ENCODE measurements at regions not wholly inside any gene's neighbourhood (a gene's known extent, or its start where the extent isn't known, plus 50 kb on each side); places are given as distances from the start of the nearest gene placed in this dataset.
"Not testable (repeated sequence)": the region's sequence is repeated elsewhere in the genome, so short reads cannot be mapped to it uniquely, and the experiment has no call there.

DNA sequence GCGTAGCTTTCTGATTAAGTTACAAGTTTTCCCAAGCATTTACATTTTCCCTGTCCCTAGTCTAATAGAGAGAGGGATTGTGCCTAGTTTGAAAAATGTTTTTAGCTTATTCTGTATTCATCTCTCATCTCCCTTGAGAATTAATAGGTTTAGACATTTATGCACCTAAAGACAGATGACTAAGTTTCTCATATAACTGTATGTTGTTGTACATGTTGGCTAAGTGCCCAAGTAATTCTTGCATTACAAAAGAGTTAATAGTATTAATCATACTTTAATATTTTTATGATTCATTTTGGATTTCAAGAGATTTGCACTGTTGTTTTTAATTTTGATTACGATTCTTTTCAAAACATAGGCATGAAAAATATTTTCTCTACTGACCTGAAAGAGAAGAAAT, 109.0 kb upstream of the TBL1XR1 start:
- DNase-seq = no peak

DNA sequence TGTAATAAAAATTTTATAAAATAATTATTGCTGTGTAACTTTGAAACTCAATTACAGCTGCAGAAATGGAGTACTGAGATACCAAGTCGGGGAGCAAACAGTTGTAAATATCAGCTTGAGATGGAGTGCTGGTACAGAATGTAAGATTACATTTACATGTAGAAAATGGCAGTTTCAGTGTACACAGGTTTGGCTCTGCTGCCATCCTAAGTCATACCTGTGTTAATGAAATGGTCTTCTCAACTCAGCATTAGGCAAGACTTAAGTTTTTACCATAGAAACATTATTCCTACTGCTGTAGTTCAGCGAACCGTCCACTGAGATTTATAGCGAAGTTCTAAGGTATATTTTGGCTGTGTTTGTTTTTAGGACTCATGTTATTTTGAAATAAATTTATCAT, 110.1 kb upstream of the TBL1XR1 start:
- no peak for DNase-seq

DNA sequence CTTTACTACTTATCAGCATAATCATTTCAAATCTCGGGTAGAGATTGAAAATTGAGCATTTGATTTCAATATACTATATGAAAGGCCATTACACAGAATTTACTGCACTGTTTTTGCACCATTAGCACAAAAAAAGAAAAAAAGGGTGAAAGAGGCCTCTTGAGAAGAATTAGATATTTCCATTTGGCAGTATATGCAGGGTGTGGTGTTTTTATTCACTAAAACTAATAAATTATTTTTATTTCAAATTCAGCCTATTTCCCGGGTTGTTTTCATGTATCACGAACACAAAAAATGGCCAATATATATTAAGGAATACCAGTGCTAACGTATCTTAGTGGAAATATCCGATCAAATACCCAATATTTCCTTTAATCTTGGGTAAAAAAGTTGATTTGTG, 110.5 kb upstream of the TBL1XR1 start:
- DNase-seq = no peak

DNA sequence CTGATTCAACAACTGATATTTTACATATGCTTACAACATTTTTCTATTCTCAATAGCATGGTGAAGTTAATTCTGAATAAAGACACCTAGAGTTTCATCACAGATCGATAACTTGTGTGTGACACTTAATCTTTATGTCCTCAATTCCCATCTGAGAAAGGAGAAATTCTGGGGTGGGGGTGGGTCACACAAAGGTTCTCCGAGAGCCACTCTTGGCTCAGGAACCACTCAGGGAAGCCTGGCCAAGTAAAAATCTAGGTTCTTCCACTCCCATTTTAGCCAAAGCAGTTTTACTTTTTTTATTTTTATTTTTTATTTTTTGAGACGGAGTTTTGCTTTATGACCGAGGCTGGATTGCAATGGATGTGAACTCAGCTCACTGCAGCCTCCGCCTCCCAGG, 111.0 kb upstream of the TBL1XR1 start:
- DNase-seq = no peak

DNA sequence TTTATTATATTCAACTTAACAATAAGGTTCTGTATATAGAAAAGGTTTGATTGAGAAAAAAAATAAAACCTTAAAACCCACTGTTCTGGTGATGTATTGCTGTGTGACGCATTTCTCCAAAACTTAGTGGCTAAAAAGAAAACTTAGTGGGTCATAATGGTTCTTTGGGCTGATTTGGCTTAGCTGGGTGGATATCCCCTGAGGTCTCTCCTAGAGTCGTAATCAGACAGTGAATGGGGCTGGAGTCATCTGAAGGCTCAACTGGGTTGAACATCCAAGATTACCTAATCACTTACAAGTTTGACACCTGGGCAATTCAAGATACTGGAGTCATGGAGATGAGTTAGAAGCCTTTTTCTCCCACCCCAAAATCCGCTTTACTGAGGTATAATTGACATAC, 111.6 kb upstream of the TBL1XR1 start:
- no peak for DNase-seq

DNA sequence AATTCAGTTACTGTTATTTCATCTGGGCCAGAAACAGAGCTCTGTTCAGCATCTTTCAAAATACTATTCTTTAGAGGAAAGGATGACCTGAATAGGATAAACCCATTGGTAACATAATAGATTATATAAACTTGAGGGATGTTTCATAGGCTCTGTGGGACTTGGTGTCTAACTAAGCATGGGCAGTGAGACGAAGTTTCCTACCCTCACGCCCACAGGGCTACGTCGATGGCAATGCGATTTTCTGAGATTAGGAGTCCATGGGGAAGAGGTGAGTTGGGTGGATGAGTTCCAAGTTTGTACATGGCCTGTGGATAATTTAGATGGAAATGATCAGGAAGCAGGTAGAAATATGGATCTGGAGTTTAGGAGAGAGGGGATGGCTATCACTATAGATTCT, 115.2 kb upstream of the TBL1XR1 start:
- no peak for DNase-seq

DNA sequence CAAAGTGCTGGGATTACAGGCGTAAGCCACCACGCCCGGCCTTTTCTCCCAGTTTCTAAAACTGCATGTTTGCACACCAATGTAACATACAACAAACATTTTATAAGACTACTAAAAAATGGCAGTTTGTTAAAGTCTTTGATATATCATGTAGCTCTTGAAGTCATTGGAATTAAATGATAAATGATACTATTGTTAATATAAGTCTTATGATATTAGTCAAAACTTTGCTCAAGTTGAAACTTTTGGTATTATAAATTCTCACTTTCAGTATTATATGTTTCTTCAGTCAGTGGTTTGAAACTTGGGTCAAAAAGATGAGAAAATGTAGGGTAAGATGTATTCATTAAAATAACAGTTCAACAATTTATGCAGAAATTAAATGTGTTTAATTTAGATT, 117.6 kb upstream of the TBL1XR1 start:
- no peak for DNase-seq

DNA sequence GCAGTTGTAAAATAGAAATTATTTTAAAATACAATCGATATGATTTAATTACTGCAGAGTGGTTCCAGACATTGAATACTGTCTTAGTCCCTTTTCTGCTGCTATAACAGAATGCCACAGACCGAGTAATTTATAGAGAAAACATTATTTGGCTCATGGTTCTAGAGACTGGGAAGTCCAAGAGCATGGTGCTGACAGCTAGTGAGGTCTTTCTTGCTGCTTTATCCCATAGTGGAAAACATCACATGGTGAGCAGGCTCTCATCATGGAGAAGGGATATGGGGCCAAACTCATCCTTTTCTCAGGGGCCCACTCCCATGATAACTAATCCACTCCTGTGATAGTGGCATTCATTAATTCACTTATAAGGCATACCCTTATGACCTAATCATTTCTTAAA, 120.0 kb upstream of the TBL1XR1 start:
- DNase-seq = no peak

DNA sequence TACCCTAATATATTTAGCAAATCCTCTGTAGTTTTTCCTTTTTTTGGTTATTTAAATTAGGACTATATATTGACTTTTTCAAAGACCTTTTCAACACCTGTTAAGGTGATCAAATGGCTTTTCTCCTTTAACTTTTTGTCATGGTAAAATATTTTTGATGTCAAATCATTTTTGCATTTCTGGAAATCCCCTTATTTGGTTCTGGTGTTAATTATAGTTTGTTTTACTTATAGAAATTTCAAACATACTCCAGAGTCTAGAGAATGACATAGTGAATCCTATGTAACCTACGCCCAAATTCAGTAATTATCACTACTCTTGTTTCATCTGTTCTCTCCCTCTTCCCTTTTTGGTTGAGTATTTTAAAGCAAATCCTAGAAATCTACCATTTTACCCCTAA, 121.3 kb upstream of the TBL1XR1 start:
- DNase-seq = no peak

DNA sequence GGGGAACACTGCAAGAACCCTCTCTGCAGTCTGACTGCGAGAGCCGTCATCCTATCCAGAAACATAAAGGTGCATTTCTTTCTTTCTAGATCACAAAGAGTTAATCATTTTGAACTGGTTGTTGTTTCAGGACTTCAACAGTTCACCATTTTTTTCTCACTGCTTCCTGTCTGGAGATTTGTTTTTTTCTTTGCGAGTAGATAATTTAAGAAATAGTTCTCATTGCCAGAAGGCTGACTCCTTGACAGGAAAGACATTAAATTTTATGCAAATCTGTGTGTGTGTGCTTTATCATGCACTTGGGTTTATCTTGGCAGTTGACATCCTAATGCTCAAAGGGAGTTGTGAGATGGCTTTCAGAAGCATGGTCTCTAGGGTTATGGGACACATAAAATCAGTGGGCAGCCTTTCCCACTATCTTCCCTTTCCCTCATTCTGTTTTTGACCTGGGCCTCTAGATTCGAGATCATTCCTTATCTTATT, 123.5 kb upstream of the TBL1XR1 start:
- no peak for DNase-seq

DNA sequence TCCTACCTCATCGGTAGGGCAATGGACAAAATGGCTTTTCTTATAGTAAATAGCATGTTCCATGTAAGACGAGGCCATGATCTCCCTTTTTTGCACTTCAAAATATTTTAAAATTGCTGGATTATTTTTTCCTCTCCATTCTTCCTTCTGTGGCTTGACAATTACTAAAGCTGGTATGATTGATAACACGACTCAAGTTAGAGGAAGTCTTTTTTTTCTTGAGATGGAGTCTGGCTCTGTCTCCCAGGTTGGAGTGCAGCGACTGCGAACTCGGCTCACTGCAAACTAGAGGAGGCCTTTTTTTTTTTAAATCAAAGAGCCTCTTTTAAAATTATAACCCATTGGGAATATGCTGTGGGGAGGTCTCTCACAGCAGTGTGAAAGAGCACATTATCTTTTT, 124.5 kb upstream of the TBL1XR1 start:
- no peak for DNase-seq

DNA sequence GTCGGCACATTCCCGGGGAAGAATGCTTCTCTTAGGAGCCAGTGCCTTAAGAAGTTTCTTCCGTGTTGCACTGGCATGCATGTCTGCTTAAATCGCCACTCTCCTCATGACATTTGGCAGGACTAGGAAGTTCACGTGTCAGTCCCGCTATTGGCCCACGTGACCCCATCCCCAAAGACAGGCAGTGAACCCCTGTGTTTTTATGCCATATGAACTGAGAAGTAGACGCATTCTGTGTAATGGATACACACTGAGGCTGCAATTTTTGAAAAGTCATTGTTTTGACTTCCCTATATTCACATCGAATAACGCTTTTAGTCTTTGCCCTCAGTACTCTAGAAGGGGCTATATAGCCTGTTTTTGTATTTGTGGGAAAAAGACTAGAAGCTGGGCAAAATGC, 125.6 kb upstream of the TBL1XR1 start:
- no peak for DNase-seq

DNA sequence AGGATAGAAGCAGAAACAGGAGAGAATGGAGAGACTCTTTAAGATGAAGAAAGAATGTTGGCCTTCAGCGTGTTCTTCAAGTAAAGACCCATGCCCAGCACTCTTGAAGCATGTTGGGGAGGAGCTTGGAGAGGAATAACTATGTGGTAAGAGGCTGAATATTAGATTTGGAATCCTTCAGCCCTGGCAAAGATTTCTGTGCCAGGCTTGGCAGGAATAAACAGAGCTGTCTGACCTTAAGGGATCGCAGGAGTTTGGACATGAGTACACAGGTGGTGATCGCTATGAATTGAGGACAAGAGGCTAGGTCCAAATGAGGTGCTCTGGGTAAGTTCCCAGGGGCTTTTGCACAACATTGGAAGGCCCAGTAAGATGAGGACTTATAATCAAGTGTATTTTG, 132.6 kb upstream of the TBL1XR1 start:
- no peak for DNase-seq

DNA sequence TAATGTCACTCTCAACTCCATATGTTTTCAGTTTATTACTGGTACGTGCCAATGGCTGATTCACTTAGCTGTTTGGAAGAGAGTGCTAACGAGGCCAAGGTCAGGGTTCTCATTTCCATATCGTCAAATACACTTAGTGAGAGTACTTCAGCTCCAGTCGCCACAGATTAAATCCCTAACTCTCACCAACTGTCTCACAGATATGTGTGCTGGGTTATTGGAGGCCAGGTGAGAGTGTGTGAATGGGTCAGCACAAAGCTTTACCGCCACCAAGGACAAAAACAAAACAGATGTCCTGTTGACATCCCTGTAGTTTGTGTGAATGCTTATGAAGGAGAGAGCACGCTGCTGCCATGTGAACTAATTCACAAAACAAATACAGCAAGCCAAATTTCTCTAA, 133.5 kb upstream of the TBL1XR1 start:
- no peak for DNase-seq

DNA sequence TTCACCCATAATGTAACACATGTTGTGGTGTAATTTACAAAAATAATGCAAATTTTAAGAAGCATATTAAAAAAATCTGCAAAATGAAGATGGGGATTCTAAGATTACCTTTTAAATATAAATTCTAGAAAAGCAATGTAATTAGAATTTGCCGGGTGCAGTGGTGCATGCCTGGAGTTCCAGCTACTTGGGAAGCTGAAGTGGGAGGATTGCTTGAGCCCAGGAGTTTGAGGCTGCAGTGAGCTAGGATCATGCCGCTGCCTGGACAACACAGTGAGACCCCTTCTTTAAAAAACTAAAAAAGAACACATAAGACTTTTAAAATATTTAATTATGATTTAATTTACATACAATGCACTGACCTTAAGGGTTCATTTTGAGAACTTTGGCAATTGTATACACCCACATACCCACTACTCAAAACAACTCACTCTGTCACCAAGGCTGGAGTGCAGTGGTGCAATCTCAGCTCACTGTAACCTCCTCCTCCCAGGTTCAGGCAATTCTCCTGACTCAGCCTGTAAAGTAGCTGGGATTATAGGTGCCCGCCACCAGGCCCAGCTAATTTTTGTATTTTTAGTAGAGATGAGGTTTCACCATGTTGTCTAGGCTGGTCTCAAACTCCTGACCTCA, 134.0 kb upstream of the TBL1XR1 start:
- DNase-seq = no peak

DNA sequence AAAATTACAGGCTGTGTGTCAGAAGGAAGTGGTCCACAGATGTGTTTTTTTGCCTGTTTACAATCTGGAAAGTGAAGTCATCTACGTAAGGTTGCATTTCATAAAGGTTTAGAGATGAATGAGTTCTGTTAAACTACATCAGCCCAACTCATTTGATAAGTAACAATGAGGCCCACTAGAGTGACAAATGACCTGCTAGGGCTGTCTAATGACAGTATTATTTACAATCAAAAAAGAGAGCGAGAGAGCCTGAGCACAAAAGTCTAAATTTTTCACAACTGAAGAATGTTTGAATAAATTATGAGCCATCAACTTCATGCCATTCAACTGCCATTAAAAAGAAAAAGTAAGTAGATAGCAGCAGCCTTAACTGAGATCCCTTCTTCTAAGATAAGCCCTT, 135.7 kb upstream of the TBL1XR1 start:
- DNase-seq = no peak

DNA sequence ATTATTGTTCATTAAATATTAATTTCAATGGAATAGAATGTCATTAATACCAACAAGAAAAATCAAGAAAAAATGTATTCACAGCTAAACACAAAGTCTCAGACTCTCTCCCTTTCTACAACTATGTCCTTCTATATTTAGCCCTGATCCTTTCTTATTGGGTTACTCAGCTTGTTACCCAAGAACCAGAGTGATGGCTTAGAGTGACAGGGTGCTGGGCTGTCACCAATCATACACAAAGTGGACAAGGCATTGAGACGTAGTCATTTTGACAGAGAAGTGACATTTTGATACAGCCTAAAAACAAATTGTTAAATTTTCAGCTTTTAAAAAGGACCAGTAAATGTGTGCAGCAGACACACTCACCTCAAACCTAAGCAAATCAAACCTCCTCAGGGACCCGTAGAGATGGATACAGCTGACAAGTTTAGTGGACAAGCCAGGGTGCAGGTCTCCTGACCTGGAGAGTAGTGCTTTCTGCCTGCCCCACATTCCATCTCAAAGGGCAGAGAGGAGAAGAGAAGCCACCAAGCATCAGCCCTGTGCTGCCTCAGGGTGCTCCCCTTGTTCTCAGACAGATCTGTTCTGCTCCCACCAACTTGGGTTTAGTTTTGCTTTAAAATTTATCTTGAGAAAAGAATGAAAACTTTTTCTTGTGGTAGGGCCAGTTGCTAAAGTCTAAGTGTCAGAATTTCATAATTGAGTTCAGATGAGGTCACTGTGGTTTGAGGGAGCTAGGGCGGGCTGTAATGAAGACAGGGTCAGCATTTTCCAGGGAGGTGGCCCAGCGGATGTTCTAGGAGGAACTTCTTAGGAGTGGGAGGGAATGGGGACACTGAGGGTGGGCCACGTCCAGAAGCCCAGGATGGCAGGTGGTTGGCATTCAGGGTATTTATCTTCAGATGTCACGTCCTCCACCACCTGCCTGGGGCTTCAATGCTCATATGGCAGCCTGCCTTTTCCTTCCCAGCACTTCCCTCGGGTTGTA, 136.5 kb upstream of the TBL1XR1 start:
- no peak for DNase-seq

DNA sequence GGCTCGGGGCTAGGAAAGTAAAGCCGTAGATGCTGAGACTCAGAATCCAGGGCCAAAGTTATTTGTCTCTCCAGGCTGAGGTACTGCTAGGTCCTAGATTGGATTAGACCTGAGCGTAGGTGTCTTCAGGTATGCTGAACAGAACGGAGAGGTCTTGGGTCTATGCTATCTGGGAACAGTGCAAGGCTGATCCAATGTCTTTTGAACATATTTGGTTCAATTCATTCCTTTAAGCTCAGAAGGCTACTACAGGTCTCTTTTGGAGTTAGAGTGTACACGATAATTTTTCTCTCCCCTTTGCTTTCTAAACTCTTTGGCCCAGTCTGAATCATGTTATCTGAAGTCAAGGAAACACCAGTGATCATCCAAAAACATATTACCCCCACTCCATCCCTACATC, 137.5 kb upstream of the TBL1XR1 start:
- DNase-seq = no peak

DNA sequence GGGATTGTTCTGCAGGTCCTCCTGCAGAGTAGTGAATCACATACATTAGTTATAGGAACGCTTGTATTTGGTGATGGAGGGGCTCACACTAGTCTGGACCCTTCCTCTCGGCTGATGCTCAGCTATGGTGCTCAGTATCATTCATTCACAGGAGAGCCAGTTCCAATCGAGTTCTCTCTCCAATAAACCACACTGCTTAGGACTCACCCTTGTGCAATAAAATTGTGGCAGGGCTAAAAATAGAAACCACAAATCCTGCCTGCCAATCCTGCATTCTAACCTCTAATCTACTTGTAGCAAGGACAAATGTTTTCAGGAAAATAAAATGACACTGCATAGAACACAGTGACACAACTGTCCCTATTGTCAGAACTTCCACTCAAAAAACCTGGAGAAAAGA, 138.4 kb upstream of the TBL1XR1 start:
- no peak for DNase-seq

DNA sequence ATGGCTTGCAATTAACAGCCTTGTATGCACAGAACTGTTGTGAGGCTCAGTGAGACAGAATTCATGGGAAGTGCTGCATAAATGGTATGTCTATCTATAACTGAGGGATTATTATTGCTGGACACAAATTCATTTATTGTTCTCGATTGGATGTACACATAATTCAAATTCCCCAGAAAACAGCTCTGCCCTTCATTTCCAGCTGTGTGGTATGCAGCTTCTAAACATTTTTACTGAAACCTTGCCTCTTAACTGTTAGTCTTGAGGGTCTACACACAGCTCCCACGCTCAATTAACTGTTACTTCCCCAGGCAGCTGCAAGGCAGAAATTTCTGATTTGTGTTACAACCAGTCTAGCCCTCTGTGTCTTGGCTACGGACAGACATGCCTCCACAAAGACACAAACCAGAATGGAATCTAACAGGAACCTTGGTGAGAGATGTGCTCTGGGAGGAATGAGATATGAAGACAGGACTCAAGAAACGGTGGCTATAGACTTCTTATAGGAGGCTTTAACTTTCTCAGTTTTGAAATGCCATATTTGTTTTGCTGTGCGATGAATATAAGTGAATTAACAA, 139.7 kb upstream of the TBL1XR1 start:
- DNase-seq = no peak

DNA sequence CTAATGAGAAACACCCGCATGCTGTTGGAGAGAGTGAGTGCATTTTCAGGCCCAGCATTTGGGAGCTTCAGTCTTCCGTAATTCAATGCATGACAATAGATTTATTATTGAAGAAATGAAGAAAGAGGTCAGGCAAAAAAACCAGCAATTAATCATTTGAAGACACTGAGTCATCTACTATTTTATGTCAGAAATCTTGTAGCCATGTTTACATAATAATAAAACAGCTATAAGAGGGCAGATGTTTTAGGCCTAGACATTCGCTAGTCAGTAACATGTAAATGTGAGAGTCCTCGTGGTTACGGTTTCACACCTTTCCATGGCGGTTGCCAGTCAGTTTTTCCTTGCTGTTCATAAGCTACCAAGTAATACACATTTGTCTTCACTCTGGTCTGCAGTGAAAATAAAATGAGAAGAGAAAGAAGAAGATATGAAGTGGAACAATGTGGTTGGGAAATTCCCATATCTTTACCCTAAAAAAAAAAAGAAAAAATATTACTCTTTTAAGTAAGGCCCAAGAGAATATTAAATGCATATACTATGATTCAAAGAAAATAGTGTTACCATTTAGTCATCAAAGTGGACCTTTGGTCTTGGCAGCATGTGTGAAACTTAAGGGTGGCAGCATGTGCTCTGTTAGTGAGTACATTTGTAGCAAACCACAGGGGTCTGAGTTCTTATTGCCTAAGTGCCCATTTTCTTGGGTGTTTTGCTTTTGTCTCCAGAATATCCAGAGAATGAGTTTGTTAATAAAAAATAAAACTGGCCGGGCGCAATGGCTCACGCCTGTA, 140.5 kb upstream of the TBL1XR1 start:
- peak in 2 of 4 experiments; percentile 9 to 29 for DNase-seq

DNA sequence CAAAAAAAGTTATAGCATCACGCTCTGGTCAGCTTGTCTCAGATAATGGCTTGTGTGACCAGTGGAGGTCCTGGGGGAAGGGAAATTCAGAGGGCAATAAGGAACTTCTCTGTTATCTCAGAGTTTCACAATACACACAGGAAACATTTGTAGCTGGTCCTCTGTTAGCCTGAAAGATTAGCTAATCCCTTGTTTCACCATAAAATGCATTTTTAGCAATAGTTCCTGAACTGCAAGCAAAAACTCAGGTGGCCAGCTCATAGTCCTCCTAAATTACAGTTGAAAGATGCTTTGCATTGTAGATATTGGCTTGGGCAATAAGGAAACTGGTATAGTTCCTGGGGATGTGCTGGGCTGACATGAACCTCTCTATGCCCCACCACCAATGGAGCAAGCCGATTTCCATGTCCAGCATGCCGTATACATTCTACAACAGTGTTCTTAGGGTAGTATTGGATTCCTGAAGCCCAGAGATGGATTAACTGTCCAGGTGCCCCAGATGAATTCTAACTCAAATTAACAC, 141.5 kb upstream of the TBL1XR1 start:
- DNase-seq = no peak

DNA sequence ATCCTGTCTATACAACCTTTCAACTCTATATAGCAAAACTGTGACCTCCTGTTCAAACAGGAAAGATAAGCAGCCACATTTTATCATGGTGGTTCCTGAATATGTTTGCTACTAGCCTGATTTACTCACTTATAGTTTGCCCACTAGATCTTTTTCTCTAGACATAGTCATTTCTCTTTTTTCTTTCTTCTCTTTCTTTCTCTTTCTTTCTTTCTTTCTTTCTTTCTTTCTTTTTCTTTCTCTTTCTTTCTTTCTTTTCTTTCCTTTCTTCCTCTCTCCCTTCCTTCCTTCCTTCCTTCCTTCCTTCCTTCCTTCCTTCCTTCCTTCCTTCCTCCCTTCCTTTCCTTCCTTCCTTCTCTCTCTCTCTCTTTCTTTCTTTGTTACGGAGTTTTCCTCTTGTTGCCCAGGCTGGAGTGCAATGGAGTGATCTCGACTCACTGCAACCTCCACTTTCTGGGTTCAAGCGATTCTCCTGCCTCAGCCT, 142.0 kb upstream of the TBL1XR1 start:
- not testable (repeated sequence) for DNase-seq

Measured in activated CD4-positive, CD25-positive, alpha-beta regulatory T cell (primary cell).